PC-9 (cell line): ENCODE measurements at regions not wholly inside any gene's neighbourhood (a gene's known extent, or its start where the extent isn't known, plus 50 kb on each side); places are given as distances from the start of the nearest gene placed in this dataset.

ENCODE experiments used
- BruUV-seq: library from RNA; stranded (reverse); fragments of 400-500 nt; replicated peaks from 2 replicates; lab custom pipeline; 2021; lab: Mats Ljungman, UMichigan
- CTCF ChIA-PET: fragments of 300-600 bp; sonication (Branson Sonifier 250); formaldehyde crosslinking; loops from one replicate; lab custom pipeline; 2022; ENCODE audit warnings: antibody characterized with exemption; lab: Charles Lee
- POLR2A ChIA-PET: fragments of 300-600 bp; sonication (Branson Sonifier 250); formaldehyde crosslinking; loops from one replicate; lab custom pipeline; 2022; ENCODE audit warnings: antibody characterized with exemption; ENCODE audit not compliant: unreplicated experiment; lab: Charles Lee
- DNase-seq, 2 experiments: peaks; one replicate each; pipeline versions ENCODE4 v3.0.0 to v3.0.0-alpha.2; 2015 to 2022; ENCODE audit warnings: mixed read lengths in 1 of 2
- H2AFZ ChIP-seq: fragments of 200-600 bp; sonication (generic); 2 replicates; pipeline ENCODE4 v1.8.1; 2017; ENCODE audit warnings: antibody characterized with exemption
- H3F3A ChIP-seq: fragments of 200-600 bp; sonication (generic); 2 replicates; pipeline ENCODE4 v1.8.1; 2017; ENCODE audit warnings: antibody characterized with exemption, mild to moderate bottlenecking, low read depth; ENCODE audit not compliant: insufficient read depth
- H3K27ac ChIP-seq: fragments of 200-600 bp; sonication (generic); 2 replicates; pipeline ENCODE4 v1.6.1; 2016; ENCODE audit warnings: mixed run types
- H3K27me3 ChIP-seq: fragments of 200-600 bp; sonication (generic); 2 replicates; pipeline ENCODE4 v1.6.1; 2016; ENCODE audit warnings: low read depth, mixed run types; ENCODE audit not compliant: insufficient read depth
- H3K36me3 ChIP-seq: fragments of 200-600 bp; sonication (generic); 2 replicates; pipeline ENCODE4 v1.6.1; 2016; ENCODE audit warnings: low read depth, mixed run types
- H3K4me1 ChIP-seq: fragments of 200-600 bp; sonication (generic); replicated peaks from 2 replicates; pipeline ENCODE4 v1.6.1; 2016; ENCODE audit warnings: mixed run types; ENCODE audit not compliant: insufficient read depth
- H3K4me2 ChIP-seq: fragments of 200-600 bp; sonication (generic); 2 replicates; pipeline ENCODE4 v1.6.1; 2017; ENCODE audit warnings: mixed run types
- H3K4me3 ChIP-seq: fragments of 200-600 bp; sonication (generic); 2 replicates; pipeline ENCODE4 v1.6.1; 2016; ENCODE audit warnings: mixed run types
- H3K79me2 ChIP-seq: fragments of 200-600 bp; sonication (generic); 2 replicates; pipeline ENCODE4 v1.6.1; 2017; ENCODE audit warnings: low read depth, mixed run types
- H3K9me2 ChIP-seq: fragments of 200-600 bp; sonication (generic); 2 replicates; pipeline ENCODE4 v1.8.1; 2017; ENCODE audit warnings: mild to moderate bottlenecking; ENCODE audit not compliant: insufficient read depth
- H3K9me3 ChIP-seq: fragments of 200-600 bp; sonication (generic); 2 replicates; pipeline ENCODE4 v1.8.1; 2016; ENCODE audit warnings: low read depth; ENCODE audit not compliant: insufficient read depth
- H4K20me1 ChIP-seq: fragments of 200-600 bp; sonication (generic); 2 replicates; pipeline ENCODE4 v1.8.1; 2017; ENCODE audit not compliant: insufficient read depth
- CTCF ChIP-seq: fragments of 200-600 bp; sonication (generic); conservative IDR thresholded peaks from 2 replicates; pipeline ENCODE4 v1.6.1; 2017; ENCODE audit warnings: mixed run types, antibody characterized with exemption, mild to moderate bottlenecking, moderate library complexity
- EZH2 ChIP-seq: fragments of 200-600 bp; sonication (generic); IDR thresholded peaks from 2 replicates; pipeline ENCODE4 v1.8.0; 2017; ENCODE audit warnings: antibody characterized with exemption, low read depth
- intact Hi-C: fragments of 100-400 bp; cut with micrococcal nuclease; formaldehyde crosslinking; loops from one replicate; pipeline ENCODE4 v1.10.0; 2022; ENCODE audit not compliant: unreplicated experiment

- Histone ChIP-seq H3K4me1 (no peaks in the 10 kb centered on the region), H3K4me3 (no peak overlapping the region), H3F3A (no peaks in the 10 kb centered on the region), H3K36me3 (no peaks in the 10 kb centered on the region), H3K27me3 (no peaks in the 10 kb centered on the region), H3K9me2 (no peaks in the 10 kb centered on the region), H3K27ac (no peak overlapping the region), H3K79me2 (no peaks in the 10 kb centered on the region), H3K9me3 (no peaks in the 10 kb centered on the region), H4K20me1 (no peaks in the 10 kb centered on the region), H2AFZ (no peak overlapping the region), H3K4me2 (no peak overlapping the region)
- intact Hi-C loops, result no loop called here
- CTCF ChIA-PET, result no interaction called here
- POLR2A ChIA-PET, result no interaction called here
- TF ChIP-seq CTCF, result no peak
- no peak for TF ChIP-seq EZH2
- no peak for DNase-seq
- BruUV-seq, result no TSS peak
Observed at GRCh38 chr16:48970216-48970615, 311.4 kb downstream of the CBLN1 start.

- H4K20me1 ChIP-seq, result no peaks in the 10 kb centered on the region
- POLR2A ChIA-PET, result no interaction called here
- no peaks in the 10 kb centered on the region for H3K36me3 ChIP-seq
- H3K9me2 ChIP-seq, result no peaks in the 10 kb centered on the region
- H3K79me2 ChIP-seq, result no peaks in the 10 kb centered on the region
- no peaks in the 10 kb centered on the region for H3K9me3 ChIP-seq
- no peaks in the 10 kb centered on the region for H3F3A ChIP-seq
- TF ChIP-seq CTCF (no peak), EZH2 (no peak)
- H3K4me3 ChIP-seq, result no peak overlapping the region
- H3K27ac ChIP-seq, result no peak overlapping the region
- H3K4me1 ChIP-seq, result 0 out of 2 replicates have a peak, but pooled peaks cover 4% of the 10 kb centered on the region
- no peak overlapping the region for H3K4me2 ChIP-seq
- intact Hi-C loops, result no loop called here
- CTCF ChIA-PET, result no interaction called here
- no peak for DNase-seq
- no TSS peak for BruUV-seq
- H2AFZ ChIP-seq, result no peak overlapping the region
- H3K27me3 ChIP-seq, result no peaks in the 10 kb centered on the region
Observed at GRCh38 chr16:48969611-48970010, 312.0 kb downstream of the CBLN1 start.

GRCh38 chr16:48965386-48965785 is 316.3 kb downstream of the CBLN1 start:
- Histone ChIP-seq H3K9me3 (no peaks in the 10 kb centered on the region), H3F3A (no peaks in the 10 kb centered on the region), H4K20me1 (no peaks in the 10 kb centered on the region), H2AFZ (no peak overlapping the region), H3K79me2 (no peaks in the 10 kb centered on the region), H3K4me2 (no peak overlapping the region), H3K36me3 (no peaks in the 10 kb centered on the region), H3K27ac (no peak overlapping the region), H3K27me3 (no peaks in the 10 kb centered on the region), H3K9me2 (no peaks in the 10 kb centered on the region), H3K4me1 (peaks cover 10% of the 10 kb centered on the region; the same call in 1 of the 2 replicates), H3K4me3 (no peak overlapping the region)
- ChIA-PET CTCF (no interaction called here), POLR2A (no interaction called here)
- BruUV-seq, result no TSS peak
- no peak for DNase-seq
- TF ChIP-seq CTCF, result no peak
- TF ChIP-seq EZH2, result no peak
- intact Hi-C loops, result no loop called here
